ENCODE measurements at regions not wholly inside any gene's neighbourhood (a gene's known extent, or its start where the extent isn't known, plus 50 kb on each side); places are given as distances from the start of the nearest gene placed in this dataset.
A peak's percentile ranks its signal among the peaks of the same experiment; 100 is the strongest.

- no peaks in the 10 kb centered on the region for H3K4me1 ChIP-seq (ENCODE audit: control insufficient read depth, insufficient read depth, low read length)
- no peak overlapping the region for H3K27ac ChIP-seq (ENCODE audit: low read length)
- intact Hi-C loops (cut with micrococcal nuclease; ENCODE audit: unreplicated experiment) = no loop called here
- peak; percentile 43 for TF ChIP-seq CTCF (IDR thresholded peaks at IDR 0.05)
- no peak for TF ChIP-seq POLR2AphosphoS5 (IDR thresholded peaks at IDR 0.05; ENCODE audit: low read depth, low read length)
- TF ChIP-seq REST (IDR thresholded peaks at IDR 0.05; ENCODE audit: insufficient read depth in 1 of 2, low read depth in 2 of 2, low read length in 1 of 2) = no peak
- TF ChIP-seq TCF7L2 (IDR thresholded peaks at IDR 0.05; ENCODE audit: low read depth, low read length) = no peak
- no peak for TF ChIP-seq SIN3A (IDR thresholded peaks at IDR 0.05; ENCODE audit: borderline replicate concordance, insufficient read depth, low read depth, low read length)
- in situ Hi-C loops (cut with HindIII; ENCODE audit: low pct_unique_long_range_greater_than_20kb, low sequenced_read_pairs) = no loop called here
- no peaks in the 10 kb centered on the region for H3K27me3 ChIP-seq (ENCODE audit: control insufficient read depth, insufficient read depth, low read length)
- H3K4me3 ChIP-seq (ENCODE audit: low read depth in 2 of 2, low read length in 2 of 2) = no peak overlapping the region
- H3K36me3 ChIP-seq (ENCODE audit: control insufficient read depth, insufficient read depth, low read length) = 0 out of 2 replicates have a peak, but pooled peaks cover 2% of the 10 kb centered on the region
- no peak for DNase-seq (ENCODE audit: low read depth, low spot score)
- ATAC-seq = no peak
- H3K9me3 ChIP-seq (ENCODE audit: control insufficient read depth, insufficient read depth, low read depth, low read length) = no peaks in the 10 kb centered on the region
- CTCF ChIA-PET = no interaction called here
- POLR2A ChIA-PET = no interaction called here
- no TSS peak for BruUV-seq (replicated peaks)
These were observed 493.8 kb downstream of the UTRN start for GRCh38 chr6:144778773-144779492.

GRCh38 chr6:144781836-144782235 is 496.7 kb downstream of the UTRN start:
- Histone ChIP-seq H3K27ac (ENCODE audit: low read length) (no peak overlapping the region), H3K4me1 (ENCODE audit: control insufficient read depth, insufficient read depth, low read length) (no peaks in the 10 kb centered on the region), H3K27me3 (ENCODE audit: control insufficient read depth, insufficient read depth, low read length) (no peaks in the 10 kb centered on the region), H3K36me3 (ENCODE audit: control insufficient read depth, insufficient read depth, low read length) (no peaks in the 10 kb centered on the region), H3K9me3 (ENCODE audit: control insufficient read depth, insufficient read depth, low read depth, low read length) (no peaks in the 10 kb centered on the region), H3K4me3 (ENCODE audit: low read depth in 2 of 2, low read length in 2 of 2) (no peak overlapping the region)
- TF ChIP-seq TCF7L2 (IDR thresholded peaks at IDR 0.05; ENCODE audit: low read depth, low read length) (no peak), SIN3A (IDR thresholded peaks at IDR 0.05; ENCODE audit: borderline replicate concordance, insufficient read depth, low read depth, low read length) (no peak), REST (IDR thresholded peaks at IDR 0.05; ENCODE audit: insufficient read depth in 1 of 2, low read depth in 2 of 2, low read length in 1 of 2) (no peak), CTCF (IDR thresholded peaks at IDR 0.05) (no peak), POLR2AphosphoS5 (IDR thresholded peaks at IDR 0.05; ENCODE audit: low read depth, low read length) (no peak)
- no TSS peak for BruUV-seq (replicated peaks)
- ChIA-PET CTCF (no interaction called here), POLR2A (no interaction called here)
- in situ Hi-C loops (cut with HindIII; ENCODE audit: low pct_unique_long_range_greater_than_20kb, low sequenced_read_pairs) = no loop called here
- ATAC-seq = no peak
- intact Hi-C loops (cut with micrococcal nuclease; ENCODE audit: unreplicated experiment) = no loop called here
- DNase-seq (ENCODE audit: low read depth, low spot score) = no peak
